Neural cell (in vitro differentiated cells): ENCODE measurements at regions not wholly inside any gene's neighbourhood (a gene's known extent, or its start where the extent isn't known, plus 50 kb on each side); places are given as distances from the start of the nearest gene placed in this dataset.

ENCODE experiments used
- CTCF ChIP-seq: fragments of 450-650 bp; IDR thresholded peaks from 2 replicates; pipeline ENCODE4 v1.5.1; 2014; ENCODE audit warnings: antibody characterized with exemption, mild to moderate bottlenecking, moderate library complexity; ENCODE audit not compliant: poor library complexity, severe bottlenecking
- EZH2 ChIP-seq: fragments of 200-600, 300-800 bp; shearing (Covaris generic), sonication (generic); IDR thresholded peaks from 2 replicates; pipeline ENCODE4 v1.6.1; 2014; ENCODE audit warnings: antibody characterized with exemption, low read length, borderline replicate concordance, mild to moderate bottlenecking; ENCODE audit not compliant: insufficient read depth, poor library complexity, severe bottlenecking
- RAD21 ChIP-seq: fragments of 450-650 bp; conservative IDR thresholded peaks from 2 replicates; pipeline ENCODE4 v1.6.1; 2014; ENCODE audit warnings: antibody characterized with exemption, mild to moderate bottlenecking, moderate library complexity
- REST ChIP-seq: IDR thresholded peaks from 2 replicates; pipeline ENCODE4 v1.6.1; 2012; ENCODE audit warnings: borderline replicate concordance

GRCh38 chr12:116495260-116495659 is 63.9 kb upstream of the MAP1LC3B2 start:
- TF ChIP-seq CTCF (no peak), REST (no peak), RAD21 (no peak), EZH2 (no peak)
